CD4-positive, alpha-beta T cell treated with Interleukin-1 beta for 1 hour (primary cell): ENCODE measurements at regions not wholly inside any gene's neighbourhood (a gene's known extent, or its start where the extent isn't known, plus 50 kb on each side); places are given as distances from the start of the nearest gene placed in this dataset.

Experiments used
- DNase-seq, 2 donors: peaks; one replicate each; pipeline ENCODE4 v3.0.0-alpha.2; 2020 to 2022

- DNase-seq, result no peak
These were observed 649.2 kb downstream of the MMUT start for GRCh38 chr6:48813836-48814235.

- DNase-seq, result no peak
These were observed 653.4 kb downstream of the MMUT start for GRCh38 chr6:48809700-48810099.

- no peak for DNase-seq
These were observed 653.8 kb downstream of the MMUT start for GRCh38 chr6:48809245-48809644.

- DNase-seq, result no peak
These were observed 664.8 kb downstream of the MMUT start for GRCh38 chr6:48798296-48798695.

- no peak for DNase-seq
These were observed 671.2 kb upstream of the PTCHD4 start for GRCh38 chr6:48782225-48782624.

- DNase-seq, result no peak
These were observed 666.4 kb upstream of the PTCHD4 start for GRCh38 chr6:48777411-48777810.

GRCh38 chr6:48775157-48775556 lies 664.2 kb upstream of the PTCHD4 start:
- DNase-seq, result no peak

- no peak for DNase-seq
These were observed 663.3 kb upstream of the PTCHD4 start for GRCh38 chr6:48774276-48774675.

- no peak for DNase-seq
These were observed 655.4 kb upstream of the PTCHD4 start for GRCh38 chr6:48766349-48766748.

GRCh38 chr6:48765352-48765961 lies 654.5 kb upstream of the PTCHD4 start:
- no peak for DNase-seq

- DNase-seq, result no peak
These were observed 653.5 kb upstream of the PTCHD4 start for GRCh38 chr6:48764286-48765044.

GRCh38 chr6:48757661-48758060 lies 646.7 kb upstream of the PTCHD4 start:
- DNase-seq, result no peak

GRCh38 chr6:48755315-48755714 lies 644.3 kb upstream of the PTCHD4 start:
- DNase-seq, result no peak

- no peak for DNase-seq
These were observed 643.6 kb upstream of the PTCHD4 start for GRCh38 chr6:48754641-48755040.

- DNase-seq, result no peak
These were observed 639.9 kb upstream of the PTCHD4 start for GRCh38 chr6:48750861-48751260.

GRCh38 chr6:48747471-48747870 lies 636.5 kb upstream of the PTCHD4 start:
- no peak for DNase-seq

GRCh38 chr6:48747040-48747439 lies 636.0 kb upstream of the PTCHD4 start:
- no peak for DNase-seq

GRCh38 chr6:48744948-48745347 lies 634.0 kb upstream of the PTCHD4 start:
- DNase-seq, result no peak

GRCh38 chr6:48743738-48744137 lies 632.7 kb upstream of the PTCHD4 start:
- DNase-seq, result no peak

- no peak for DNase-seq
These were observed 625.7 kb upstream of the PTCHD4 start for GRCh38 chr6:48736501-48737206.

GRCh38 chr6:48735846-48736245 lies 624.8 kb upstream of the PTCHD4 start:
- DNase-seq, result no peak

GRCh38 chr6:48733581-48733980 lies 622.6 kb upstream of the PTCHD4 start:
- DNase-seq, result no peak

GRCh38 chr6:48714699-48715098 lies 603.7 kb upstream of the PTCHD4 start:
- no peak for DNase-seq

GRCh38 chr6:48714250-48714649 lies 603.3 kb upstream of the PTCHD4 start:
- DNase-seq, result no peak
